ENCODE measurements at regions not wholly inside any gene's neighbourhood (a gene's known extent, or its start where the extent isn't known, plus 50 kb on each side); places are given as distances from the start of the nearest gene placed in this dataset.

- no peak overlapping the region for H3K4me3 ChIP-seq (ENCODE audit: control insufficient read depth, low read depth, low read length)
- DNase-seq (ENCODE audit: low read depth), result no peak
- TF ChIP-seq CTCF (IDR thresholded peaks at IDR 0.05; ENCODE audit: control insufficient read depth, insufficient read depth, low read depth, low read length, missing control alignments), result no peak
Measured at GRCh38 chr14:105865904-105866840, 339.8 kb downstream of the TMEM121 start.

GRCh38 chr14:105866841-105867321 is 340.5 kb downstream of the TMEM121 start:
- DNase-seq (ENCODE audit: low read depth), result no peak
- H3K4me3 ChIP-seq (ENCODE audit: control insufficient read depth, low read depth, low read length), result no peak overlapping the region
- no peak for TF ChIP-seq CTCF (IDR thresholded peaks at IDR 0.05; ENCODE audit: control insufficient read depth, insufficient read depth, low read depth, low read length, missing control alignments)

GRCh38 chr14:105867961-105868599 is 341.7 kb downstream of the TMEM121 start:
- DNase-seq (ENCODE audit: low read depth), result no peak
- no peak for TF ChIP-seq CTCF (IDR thresholded peaks at IDR 0.05; ENCODE audit: control insufficient read depth, insufficient read depth, low read depth, low read length, missing control alignments)
- no peak overlapping the region for H3K4me3 ChIP-seq (ENCODE audit: control insufficient read depth, low read depth, low read length)

GRCh38 chr14:105871590-105871989 is 345.2 kb downstream of the TMEM121 start:
- no peak for TF ChIP-seq CTCF (IDR thresholded peaks at IDR 0.05; ENCODE audit: control insufficient read depth, insufficient read depth, low read depth, low read length, missing control alignments)
- H3K4me3 ChIP-seq (ENCODE audit: control insufficient read depth, low read depth, low read length), result no peak overlapping the region
- no peak for DNase-seq (ENCODE audit: low read depth)

GRCh38 chr14:105873870-105874512 is 347.6 kb downstream of the TMEM121 start:
- H3K4me3 ChIP-seq (ENCODE audit: control insufficient read depth, low read depth, low read length), result no peak overlapping the region
- TF ChIP-seq CTCF (IDR thresholded peaks at IDR 0.05; ENCODE audit: control insufficient read depth, insufficient read depth, low read depth, low read length, missing control alignments), result no peak
- no peak for DNase-seq (ENCODE audit: low read depth)

- no peak for TF ChIP-seq CTCF (IDR thresholded peaks at IDR 0.05; ENCODE audit: control insufficient read depth, insufficient read depth, low read depth, low read length, missing control alignments)
- no peak overlapping the region for H3K4me3 ChIP-seq (ENCODE audit: control insufficient read depth, low read depth, low read length)
- no peak for DNase-seq (ENCODE audit: low read depth)
Measured at GRCh38 chr14:105876158-105876557, 349.8 kb downstream of the TMEM121 start.
